Immature natural killer cell (primary cell): ENCODE measurements at regions not wholly inside any gene's neighbourhood (a gene's known extent, or its start where the extent isn't known, plus 50 kb on each side); places are given as distances from the start of the nearest gene placed in this dataset.
"Not testable (repeated sequence)": the region's sequence is repeated elsewhere in the genome, so short reads cannot be mapped to it uniquely, and the experiment has no call there.

Experiments used
- DNase-seq, 3 donors: peaks; one replicate each; pipeline ENCODE4 v3.0.0; 2022; ENCODE audit warnings: mixed read lengths in 1 of 3
- H3K27ac Mint-ChIP-seq, 6 donors: one replicate each; pipeline ENCODE4 v1.8.0; 2020; ENCODE audit warnings: mixed read lengths in 6 of 6, mild to moderate bottlenecking in 5 of 6, inconsistent platforms in 4 of 6, moderate library complexity in 3 of 6
- H3K27me3 Mint-ChIP-seq, 3 donors: one replicate each; pipeline ENCODE4 v1.8.0; 2020 to 2021; ENCODE audit warnings: low read depth in 3 of 3, mild to moderate bottlenecking in 3 of 3, mixed read lengths in 3 of 3, moderate library complexity in 3 of 3, inconsistent platforms in 1 of 3
- H3K36me3 Mint-ChIP-seq, 3 donors: one replicate each; pipeline ENCODE4 v1.8.0; 2020; ENCODE audit warnings: mixed read lengths in 3 of 3, inconsistent platforms in 2 of 3, mild to moderate bottlenecking in 2 of 3
- H3K4me1 Mint-ChIP-seq, 2 donors: one replicate each; pipeline ENCODE4 v1.8.0; 2020; ENCODE audit warnings: inconsistent platforms in 2 of 2, mild to moderate bottlenecking in 2 of 2, mixed read lengths in 2 of 2, moderate library complexity in 1 of 2
- H3K4me3 Mint-ChIP-seq, 5 donors: one replicate each; pipeline ENCODE4 v1.8.0; 2020; ENCODE audit warnings: mild to moderate bottlenecking in 5 of 5, mixed read lengths in 5 of 5, inconsistent platforms in 3 of 5, moderate library complexity in 3 of 5
- H3K9me3 Mint-ChIP-seq, 6 donors: one replicate each; pipeline ENCODE4 v1.8.0; 2020; ENCODE audit warnings: mild to moderate bottlenecking in 6 of 6, mixed read lengths in 6 of 6, inconsistent platforms in 4 of 6, moderate library complexity in 3 of 6

- Mint-ChIP-seq H3K4me3 (no peak overlapping the region), H3K27ac (no peak overlapping the region), H3K4me1 (no peaks in the 10 kb centered on the region), H3K9me3 (peaks cover 44 to 87% (median 63%) of the 10 kb centered on the region in 6 donors), H3K36me3 (peaks cover 15 to 34% (median 21%) of the 10 kb centered on the region in 3 donors), H3K27me3 (peaks cover 0 to 6% (median 0%) of the 10 kb centered on the region in 3 donors)
- no peak for DNase-seq
These were observed 2695.0 kb upstream of the DEFB115 start for GRCh38 chr20:28562510-28562898.

- peaks cover 15 to 32% (median 21%) of the 10 kb centered on the region in 3 donors for H3K36me3 Mint-ChIP-seq
- H3K4me3 Mint-ChIP-seq, H3K27ac Mint-ChIP-seq, H3K4me1 Mint-ChIP-seq, H3K27me3 Mint-ChIP-seq, DNase-seq: not testable (repeated sequence)
- peaks cover 41 to 87% (median 60%) of the 10 kb centered on the region in 6 donors for H3K9me3 Mint-ChIP-seq
These were observed 2694.5 kb upstream of the DEFB115 start for GRCh38 chr20:28562899-28563521.

DNA sequence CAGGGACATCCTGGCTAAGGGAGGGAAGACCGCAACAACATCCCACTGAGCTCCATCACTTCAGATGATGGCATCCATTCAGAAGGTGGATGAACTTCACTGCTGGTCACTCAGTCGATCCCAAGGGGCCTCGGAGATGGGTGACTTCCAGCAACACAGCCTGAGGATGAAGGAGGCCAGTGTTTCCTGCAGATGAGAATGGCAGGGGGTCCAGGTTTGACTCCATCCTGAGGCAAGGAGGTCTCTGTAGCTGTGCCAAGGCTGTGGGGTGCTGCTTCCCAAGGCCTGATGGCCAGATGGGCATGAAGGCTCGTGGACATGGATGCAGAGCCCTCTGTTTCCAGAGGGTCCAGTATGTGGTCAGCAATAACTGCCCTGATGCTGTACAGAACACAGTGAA is 2693.4 kb upstream of the DEFB115 start:
- H3K36me3 Mint-ChIP-seq = peaks cover 15 to 32% (median 21%) of the 10 kb centered on the region in 3 donors
- H3K27ac Mint-ChIP-seq, DNase-seq, H3K4me3 Mint-ChIP-seq, H3K4me1 Mint-ChIP-seq, H3K27me3 Mint-ChIP-seq: not testable (repeated sequence)
- H3K9me3 Mint-ChIP-seq = peaks cover 36 to 79% (median 54%) of the 10 kb centered on the region in 6 donors

DNA sequence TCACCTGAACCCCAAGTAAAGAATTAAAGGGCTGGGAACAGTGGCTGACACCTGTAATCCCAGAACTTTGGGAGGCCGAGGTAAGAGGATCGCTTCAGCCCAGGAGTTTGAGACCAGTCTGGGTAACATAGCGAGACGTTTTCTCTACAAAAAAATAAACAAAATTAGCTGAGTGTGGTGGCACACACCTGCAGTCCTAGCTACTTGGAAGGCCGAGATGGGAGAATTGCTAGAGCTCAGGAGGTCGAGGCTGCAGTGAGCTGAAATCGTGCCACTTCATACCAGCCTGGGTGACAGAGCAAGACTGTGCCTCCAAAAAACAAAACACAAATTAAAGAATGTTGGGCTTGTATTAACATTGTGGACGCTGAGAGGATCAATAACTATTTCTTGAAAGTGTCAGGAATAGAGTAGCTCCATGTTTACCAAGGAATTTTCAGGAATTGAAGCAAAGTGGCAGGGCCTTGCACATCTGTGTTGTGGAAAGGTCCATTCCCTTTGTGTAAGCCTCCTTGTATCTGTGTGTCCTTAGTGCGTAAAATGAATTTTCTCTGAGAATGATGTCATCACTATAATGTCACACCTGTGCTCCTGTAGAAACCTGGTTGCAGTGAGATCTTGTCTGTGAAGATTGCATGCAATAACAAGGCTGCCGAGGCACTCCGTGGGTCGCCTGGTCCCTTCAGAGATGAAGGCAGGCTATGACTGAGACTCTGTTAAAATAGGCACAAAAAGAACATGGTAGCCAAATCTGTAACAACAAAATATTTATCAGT is 2692.6 kb upstream of the DEFB115 start:
- peaks cover 12 to 30% (median 21%) of the 10 kb centered on the region in 3 donors for H3K36me3 Mint-ChIP-seq
- peaks cover 33 to 79% (median 51%) of the 10 kb centered on the region in 6 donors for H3K9me3 Mint-ChIP-seq
- DNase-seq, H3K4me1 Mint-ChIP-seq, H3K27me3 Mint-ChIP-seq, H3K27ac Mint-ChIP-seq, H3K4me3 Mint-ChIP-seq: not testable (repeated sequence)

GRCh38 chr20:28575991-28576390 is 2681.5 kb upstream of the DEFB115 start:
- not testable (repeated sequence) for H3K27ac Mint-ChIP-seq, DNase-seq, H3K4me1 Mint-ChIP-seq, H3K4me3 Mint-ChIP-seq, H3K27me3 Mint-ChIP-seq
- Mint-ChIP-seq H3K36me3 (peaks cover 9 to 32% (median 16%) of the 10 kb centered on the region in 3 donors), H3K9me3 (peaks cover 20 to 44% (median 32%) of the 10 kb centered on the region in 6 donors)

DNA sequence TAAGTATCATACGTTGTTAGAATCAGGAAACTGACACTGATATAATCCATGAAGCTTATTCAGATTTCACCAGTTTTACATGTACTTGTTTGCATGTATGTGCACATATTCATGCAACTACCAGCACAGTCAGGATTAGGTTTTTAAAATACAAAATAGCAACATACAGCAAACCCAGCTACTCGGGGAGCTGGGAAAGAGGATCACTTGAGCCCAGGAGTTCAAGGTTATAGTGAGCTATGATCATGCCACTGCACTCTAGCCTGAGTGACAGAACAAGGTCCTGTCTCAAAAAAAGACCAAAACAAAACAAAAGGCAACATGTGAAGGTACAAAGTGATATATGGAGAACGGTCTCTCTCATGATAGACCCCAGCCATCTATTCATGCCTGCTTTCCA is 2665.8 kb upstream of the DEFB115 start:
- not testable (repeated sequence) for H3K9me3 Mint-ChIP-seq, H3K4me3 Mint-ChIP-seq, H3K27ac Mint-ChIP-seq, H3K27me3 Mint-ChIP-seq, DNase-seq
- H3K36me3 Mint-ChIP-seq = peaks cover 0 to 14% (median 6%) of the 10 kb centered on the region in 3 donors
- H3K4me1 Mint-ChIP-seq = peaks cover 26 to 42% of the 10 kb centered on the region in 2 donors

- peak overlapping the region; percentile 19 to 74 (median 58) for H3K4me3 Mint-ChIP-seq
- peaks cover 0 to 16% (median 1%) of the 10 kb centered on the region in 6 donors for H3K9me3 Mint-ChIP-seq
- H3K27ac Mint-ChIP-seq = peak overlapping the region in 2 of 6 donors; percentile 1 to 44
- peaks cover 0 to 17% (median 9%) of the 10 kb centered on the region in 3 donors for H3K36me3 Mint-ChIP-seq
- H3K4me1 Mint-ChIP-seq = peaks cover 38 to 59% of the 10 kb centered on the region in 2 donors
- not testable (repeated sequence) for H3K27me3 Mint-ChIP-seq
- DNase-seq = peak in 2 of 3 donors; percentile 23 to 40
These were observed 2664.1 kb upstream of the DEFB115 start for GRCh38 chr20:28593383-28593782.

GRCh38 chr20:28594476-28594875 is 2663.0 kb upstream of the DEFB115 start:
- not testable (repeated sequence) for H3K27ac Mint-ChIP-seq, DNase-seq, H3K27me3 Mint-ChIP-seq, H3K4me3 Mint-ChIP-seq
- Mint-ChIP-seq H3K4me1 (peaks cover 37 to 60% of the 10 kb centered on the region in 2 donors), H3K9me3 (peaks cover 0 to 16% (median under 1%) of the 10 kb centered on the region in 6 donors), H3K36me3 (peaks cover 0 to 11% (median 6%) of the 10 kb centered on the region in 3 donors)

- peak overlapping the region in 5 of 6 donors; percentile 66 to 94 (median 92) for H3K27ac Mint-ChIP-seq
- not testable (repeated sequence) for H3K36me3 Mint-ChIP-seq, H3K27me3 Mint-ChIP-seq, DNase-seq
- H3K9me3 Mint-ChIP-seq = peaks cover 0 to 46% (median 3%) of the 10 kb centered on the region in 6 donors
- peaks cover 38 to 45% of the 10 kb centered on the region in 2 donors for H3K4me1 Mint-ChIP-seq
- H3K4me3 Mint-ChIP-seq = peak overlapping the region; percentile 82 to 100 (median 98)
These were observed 2655.5 kb upstream of the DEFB115 start for GRCh38 chr20:28602006-28602402.

GRCh38 chr20:28602403-28603217 is 2654.9 kb upstream of the DEFB115 start:
- H3K4me3 Mint-ChIP-seq = peak overlapping the region; percentile 82 to 100 (median 98)
- H3K9me3 Mint-ChIP-seq = peaks cover 0 to 40% (median 4%) of the 10 kb centered on the region in 6 donors
- peak; percentile 58 to 88 (median 84) for DNase-seq
- H3K4me1 Mint-ChIP-seq = peaks cover 34 to 39% of the 10 kb centered on the region in 2 donors
- not testable (repeated sequence) for H3K27me3 Mint-ChIP-seq, H3K36me3 Mint-ChIP-seq
- H3K27ac Mint-ChIP-seq = peak overlapping the region; percentile 57 to 94 (median 88)

DNA sequence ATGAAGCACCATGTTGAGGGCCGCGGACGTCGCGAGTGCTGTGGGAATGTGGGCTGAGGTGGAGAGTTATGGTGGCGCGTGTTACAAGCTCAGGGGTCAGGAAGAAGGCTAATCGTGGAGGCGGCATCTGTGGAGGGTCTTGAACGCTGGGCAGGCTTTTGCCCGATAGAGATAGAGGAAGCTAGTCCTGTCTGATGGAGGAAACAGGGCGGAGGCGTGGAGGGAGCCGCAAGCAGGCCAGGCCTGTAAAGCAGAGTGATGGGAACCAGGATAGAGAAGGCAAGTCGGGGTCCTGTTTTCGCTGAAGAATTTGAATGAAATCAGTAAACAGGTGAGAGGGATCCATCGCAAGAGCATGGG is 2654.3 kb upstream of the DEFB115 start:
- H3K4me1 Mint-ChIP-seq = peaks cover 29 to 33% of the 10 kb centered on the region in 2 donors
- H3K4me3 Mint-ChIP-seq = peak overlapping the region; percentile 55 to 100 (median 98)
- H3K27ac Mint-ChIP-seq = peak overlapping the region; percentile 55 to 93 (median 80)
- DNase-seq, H3K36me3 Mint-ChIP-seq, H3K27me3 Mint-ChIP-seq: not testable (repeated sequence)
- peaks cover 0 to 40% (median 4%) of the 10 kb centered on the region in 6 donors for H3K9me3 Mint-ChIP-seq

- H3K4me3 Mint-ChIP-seq = no peak overlapping the region
- H3K27me3 Mint-ChIP-seq = peaks cover 0 to 2% (median 0%) of the 10 kb centered on the region in 3 donors
- peaks cover 39 to 73% (median 57%) of the 10 kb centered on the region in 6 donors for H3K9me3 Mint-ChIP-seq
- no peak for DNase-seq
- H3K4me1 Mint-ChIP-seq = no peaks in the 10 kb centered on the region
- no peak overlapping the region for H3K27ac Mint-ChIP-seq
- H3K36me3 Mint-ChIP-seq = peaks cover 0 to 9% (median 7%) of the 10 kb centered on the region in 3 donors
These were observed 2641.1 kb upstream of the DEFB115 start for GRCh38 chr20:28616354-28616753.

DNA sequence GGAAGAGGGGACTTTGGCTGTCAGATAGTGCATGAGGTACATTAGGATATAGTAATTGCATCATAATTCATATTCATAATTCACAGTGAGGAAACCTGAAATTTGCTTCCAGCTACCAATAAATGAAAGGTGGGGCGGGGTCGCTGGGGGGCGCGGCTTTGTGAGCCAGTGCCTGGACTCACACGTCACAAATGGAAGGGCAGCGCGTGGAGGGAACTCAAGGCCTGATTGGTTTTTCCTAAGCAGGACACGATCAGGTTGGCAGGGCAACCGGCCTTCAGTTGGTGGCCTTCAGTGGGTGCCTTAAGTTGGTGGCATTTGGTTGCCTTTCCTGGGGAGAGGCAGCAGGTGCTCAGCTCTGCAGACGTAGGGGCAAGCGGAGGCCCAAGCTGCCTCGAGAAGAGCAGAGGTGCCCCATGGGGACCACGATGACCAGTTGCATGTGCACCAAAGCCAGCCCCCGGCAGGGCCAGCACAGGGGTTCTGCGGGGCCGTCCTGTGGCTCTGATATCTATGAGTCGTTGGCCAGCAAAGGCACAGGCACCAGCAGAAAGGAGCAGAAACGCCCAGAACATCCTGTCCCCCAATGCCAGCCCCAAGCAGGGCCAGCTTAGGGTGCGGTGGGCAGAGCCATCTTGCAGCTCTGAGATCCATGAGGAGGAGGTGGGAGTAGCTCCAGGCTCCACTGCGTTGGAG is 2637.4 kb upstream of the DEFB115 start:
- not testable (repeated sequence) for H3K36me3 Mint-ChIP-seq, H3K27ac Mint-ChIP-seq, H3K27me3 Mint-ChIP-seq, H3K4me1 Mint-ChIP-seq, H3K4me3 Mint-ChIP-seq, DNase-seq
- peaks cover 19 to 61% (median 39%) of the 10 kb centered on the region in 6 donors for H3K9me3 Mint-ChIP-seq
